ENCODE measurements at regions not wholly inside any gene's neighbourhood (a gene's known extent, or its start where the extent isn't known, plus 50 kb on each side); places are given as distances from the start of the nearest gene placed in this dataset.

DNA sequence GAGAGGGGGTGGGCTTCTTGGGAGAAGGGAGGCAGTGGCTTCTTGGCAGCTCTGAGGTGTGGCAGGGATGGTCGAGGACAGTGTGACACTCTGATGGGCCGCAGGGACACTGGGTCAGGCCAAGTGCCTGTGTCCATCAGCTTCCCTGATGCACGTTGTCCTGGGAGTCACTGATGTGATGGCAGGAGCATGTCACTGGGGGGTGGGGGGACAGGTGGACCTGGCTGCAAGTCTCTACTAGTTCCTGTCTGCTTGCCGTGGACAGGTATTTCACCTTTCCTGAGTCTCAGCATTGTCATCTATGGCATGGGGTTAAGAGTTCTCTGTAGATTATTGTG lies 592.9 kb downstream of the TBC1D22A start:
- no peak for ATAC-seq
- TF ChIP-seq ZFP30 (CRISPR knock-in tag; IDR thresholded peaks at IDR 0.05): no peak
- TF ChIP-seq BACH2 (CRISPR knock-in tag; IDR thresholded peaks at IDR 0.05; ENCODE audit: borderline replicate concordance): no peak
- TF ChIP-seq SNAI2 (CRISPR knock-in tag; IDR thresholded peaks at IDR 0.05): no peak
- no peak for TF ChIP-seq CSDC2 (CRISPR knock-in tag; IDR thresholded peaks at IDR 0.05)
- no peak for TF ChIP-seq ZNF8 (CRISPR knock-in tag; IDR thresholded peaks at IDR 0.05)
- no peak for TF ChIP-seq PPARA (CRISPR knock-in tag; IDR thresholded peaks at IDR 0.05; ENCODE audit: borderline replicate concordance)
- TF ChIP-seq ZNF70 (CRISPR knock-in tag; IDR thresholded peaks at IDR 0.05): no peak
- TF ChIP-seq ZFP3 (CRISPR knock-in tag; IDR thresholded peaks at IDR 0.05): no peak
- no peak for TF ChIP-seq ZC3H10 (CRISPR knock-in tag; IDR thresholded peaks at IDR 0.05)
- no peak for TF ChIP-seq TCF4 (CRISPR knock-in tag; IDR thresholded peaks at IDR 0.05; ENCODE audit: borderline replicate concordance)
- no peak for TF ChIP-seq RARB (CRISPR knock-in tag; IDR thresholded peaks at IDR 0.05)
- TF ChIP-seq GLIS3 (CRISPR knock-in tag; IDR thresholded peaks at IDR 0.05): no peak
- no peak for TF ChIP-seq ESRRG (CRISPR knock-in tag; IDR thresholded peaks at IDR 0.05)
- TF ChIP-seq ZNF565 (CRISPR knock-in tag; conservative IDR thresholded peaks at IDR 0.05; ENCODE audit: low read depth): no peak
- no peak for TF ChIP-seq ARNTL (CRISPR knock-in tag; IDR thresholded peaks at IDR 0.05; ENCODE audit: borderline replicate concordance, low read depth)

DNA sequence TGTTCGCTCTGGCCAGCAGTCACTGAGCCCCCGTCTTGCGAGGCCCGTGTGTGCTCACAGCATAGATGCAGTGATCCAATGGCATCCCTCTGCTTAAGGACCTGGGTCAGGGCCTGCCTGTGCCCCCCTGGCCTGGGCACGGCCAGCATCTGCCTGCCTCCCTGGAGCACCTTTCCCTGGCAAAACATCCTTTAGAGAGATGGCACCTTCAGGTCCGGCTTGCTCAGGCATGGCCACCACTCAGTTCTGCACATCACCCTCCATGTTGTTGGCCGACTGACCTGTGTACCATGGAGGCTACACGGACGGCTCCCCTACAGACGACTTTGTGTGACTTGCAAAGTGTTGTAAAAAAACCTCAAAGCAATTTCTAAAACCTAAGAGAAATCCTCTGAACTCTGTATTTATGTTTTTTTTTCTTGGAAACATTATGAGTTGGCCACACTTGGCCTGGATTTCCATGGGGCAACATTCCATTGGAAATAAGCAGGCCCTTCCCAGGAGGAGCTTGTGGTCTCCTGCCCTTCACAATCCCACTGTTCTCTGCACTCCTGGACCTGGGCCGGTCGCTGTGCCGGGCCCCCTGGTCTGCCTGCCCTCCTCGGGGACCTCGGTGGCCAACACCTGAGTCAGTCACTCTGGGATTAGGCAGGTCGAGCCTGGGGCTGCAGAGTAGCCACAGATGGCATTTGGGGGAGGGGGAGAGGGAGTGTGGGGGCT lies 592.4 kb downstream of the TBC1D22A start:
- TF ChIP-seq OSR1 (CRISPR knock-in tag; IDR thresholded peaks at IDR 0.05): no peak
- TF ChIP-seq, protein P1, sequence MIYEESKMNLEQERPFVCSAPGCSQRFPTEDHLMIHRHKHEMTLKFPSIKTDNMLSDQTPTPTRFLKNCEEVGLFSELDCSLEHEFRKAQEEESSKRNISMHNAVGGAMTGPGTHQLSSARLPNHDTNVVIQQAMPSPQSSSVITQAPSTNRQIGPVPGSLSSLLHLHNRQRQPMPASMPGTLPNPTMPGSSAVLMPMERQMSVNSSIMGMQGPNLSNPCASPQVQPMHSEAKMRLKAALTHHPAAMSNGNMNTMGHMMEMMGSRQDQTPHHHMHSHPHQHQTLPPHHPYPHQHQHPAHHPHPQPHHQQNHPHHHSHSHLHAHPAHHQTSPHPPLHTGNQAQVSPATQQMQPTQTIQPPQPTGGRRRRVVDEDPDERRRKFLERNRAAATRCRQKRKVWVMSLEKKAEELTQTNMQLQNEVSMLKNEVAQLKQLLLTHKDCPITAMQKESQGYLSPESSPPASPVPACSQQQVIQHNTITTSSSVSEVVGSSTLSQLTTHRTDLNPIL (CRISPR knock-in tag; IDR thresholded peaks at IDR 0.05; ENCODE audit: low read depth): no peak
- no peak for TF ChIP-seq ISL1 (CRISPR knock-in tag; IDR thresholded peaks at IDR 0.05)
- TF ChIP-seq ZNF8 (CRISPR knock-in tag; IDR thresholded peaks at IDR 0.05): no peak
- TF ChIP-seq ESRRG (CRISPR knock-in tag; IDR thresholded peaks at IDR 0.05): no peak
- TF ChIP-seq ZNF565 (CRISPR knock-in tag; conservative IDR thresholded peaks at IDR 0.05; ENCODE audit: low read depth): no peak
- TF ChIP-seq, protein P2, sequence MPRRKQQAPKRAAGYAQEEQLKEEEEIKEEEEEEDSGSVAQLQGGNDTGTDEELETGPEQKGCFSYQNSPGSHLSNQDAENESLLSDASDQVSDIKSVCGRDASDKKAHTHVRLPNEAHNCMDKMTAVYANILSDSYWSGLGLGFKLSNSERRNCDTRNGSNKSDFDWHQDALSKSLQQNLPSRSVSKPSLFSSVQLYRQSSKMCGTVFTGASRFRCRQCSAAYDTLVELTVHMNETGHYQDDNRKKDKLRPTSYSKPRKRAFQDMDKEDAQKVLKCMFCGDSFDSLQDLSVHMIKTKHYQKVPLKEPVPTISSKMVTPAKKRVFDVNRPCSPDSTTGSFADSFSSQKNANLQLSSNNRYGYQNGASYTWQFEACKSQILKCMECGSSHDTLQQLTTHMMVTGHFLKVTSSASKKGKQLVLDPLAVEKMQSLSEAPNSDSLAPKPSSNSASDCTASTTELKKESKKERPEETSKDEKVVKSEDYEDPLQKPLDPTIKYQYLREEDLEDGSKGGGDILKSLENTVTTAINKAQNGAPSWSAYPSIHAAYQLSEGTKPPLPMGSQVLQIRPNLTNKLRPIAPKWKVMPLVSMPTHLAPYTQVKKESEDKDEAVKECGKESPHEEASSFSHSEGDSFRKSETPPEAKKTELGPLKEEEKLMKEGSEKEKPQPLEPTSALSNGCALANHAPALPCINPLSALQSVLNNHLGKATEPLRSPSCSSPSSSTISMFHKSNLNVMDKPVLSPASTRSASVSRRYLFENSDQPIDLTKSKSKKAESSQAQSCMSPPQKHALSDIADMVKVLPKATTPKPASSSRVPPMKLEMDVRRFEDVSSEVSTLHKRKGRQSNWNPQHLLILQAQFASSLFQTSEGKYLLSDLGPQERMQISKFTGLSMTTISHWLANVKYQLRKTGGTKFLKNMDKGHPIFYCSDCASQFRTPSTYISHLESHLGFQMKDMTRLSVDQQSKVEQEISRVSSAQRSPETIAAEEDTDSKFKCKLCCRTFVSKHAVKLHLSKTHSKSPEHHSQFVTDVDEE (CRISPR knock-in tag; IDR thresholded peaks at IDR 0.05): no peak
- TF ChIP-seq RARB (CRISPR knock-in tag; IDR thresholded peaks at IDR 0.05): no peak
- no peak for TF ChIP-seq ARNTL (CRISPR knock-in tag; IDR thresholded peaks at IDR 0.05; ENCODE audit: borderline replicate concordance, low read depth)
- no peak for TF ChIP-seq ZFP30 (CRISPR knock-in tag; IDR thresholded peaks at IDR 0.05)
- no peak for TF ChIP-seq GLIS3 (CRISPR knock-in tag; IDR thresholded peaks at IDR 0.05)
- TF ChIP-seq BACH2 (CRISPR knock-in tag; IDR thresholded peaks at IDR 0.05; ENCODE audit: borderline replicate concordance): no peak
- no peak for TF ChIP-seq TCF4 (CRISPR knock-in tag; IDR thresholded peaks at IDR 0.05; ENCODE audit: borderline replicate concordance)
- no peak for TF ChIP-seq ZNF70 (CRISPR knock-in tag; IDR thresholded peaks at IDR 0.05)
- no peak for ATAC-seq

DNA sequence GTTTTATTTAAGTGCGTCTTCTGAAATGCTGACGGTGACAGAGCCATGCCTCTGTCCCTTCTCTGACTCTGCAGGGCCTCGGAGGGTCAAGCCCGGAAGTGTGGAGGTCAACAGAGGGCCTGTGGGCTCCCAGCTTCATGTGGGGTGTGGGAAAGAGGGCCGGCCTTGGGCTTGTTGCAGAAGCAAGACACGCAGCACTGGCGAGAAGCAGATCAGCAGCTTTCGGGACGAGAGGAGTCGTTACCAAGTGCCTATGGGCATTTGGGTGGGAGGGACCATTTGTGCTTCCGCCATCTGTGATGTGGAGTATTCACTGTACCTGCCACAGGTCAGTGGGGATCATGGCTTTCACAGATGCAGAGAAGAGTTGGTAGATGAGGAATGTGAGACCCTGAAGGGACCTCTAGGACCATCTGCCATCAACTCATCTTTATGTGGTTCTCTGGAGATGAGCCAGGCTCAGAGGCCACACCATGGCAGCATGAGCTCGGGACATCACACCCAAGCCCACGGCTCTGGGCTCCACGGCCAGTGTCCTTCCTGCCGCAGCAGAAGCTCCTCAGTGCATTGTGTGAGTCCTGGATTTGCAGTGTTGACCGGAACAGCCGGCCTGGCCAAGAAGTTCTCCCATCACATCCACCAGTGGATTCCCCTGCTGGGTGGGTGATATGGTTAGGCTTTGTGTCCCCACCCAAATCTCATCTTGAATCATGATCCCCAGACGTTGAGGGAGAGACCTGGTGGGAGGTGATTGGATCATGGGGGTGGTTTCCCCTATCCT lies 590.7 kb downstream of the TBC1D22A start:
- ATAC-seq: no peak
- TF ChIP-seq SNAI2 (CRISPR knock-in tag; IDR thresholded peaks at IDR 0.05): no peak
- no peak for TF ChIP-seq OSR1 (CRISPR knock-in tag; IDR thresholded peaks at IDR 0.05)
- no peak for TF ChIP-seq RARB (CRISPR knock-in tag; IDR thresholded peaks at IDR 0.05)
- TF ChIP-seq, protein P3, sequence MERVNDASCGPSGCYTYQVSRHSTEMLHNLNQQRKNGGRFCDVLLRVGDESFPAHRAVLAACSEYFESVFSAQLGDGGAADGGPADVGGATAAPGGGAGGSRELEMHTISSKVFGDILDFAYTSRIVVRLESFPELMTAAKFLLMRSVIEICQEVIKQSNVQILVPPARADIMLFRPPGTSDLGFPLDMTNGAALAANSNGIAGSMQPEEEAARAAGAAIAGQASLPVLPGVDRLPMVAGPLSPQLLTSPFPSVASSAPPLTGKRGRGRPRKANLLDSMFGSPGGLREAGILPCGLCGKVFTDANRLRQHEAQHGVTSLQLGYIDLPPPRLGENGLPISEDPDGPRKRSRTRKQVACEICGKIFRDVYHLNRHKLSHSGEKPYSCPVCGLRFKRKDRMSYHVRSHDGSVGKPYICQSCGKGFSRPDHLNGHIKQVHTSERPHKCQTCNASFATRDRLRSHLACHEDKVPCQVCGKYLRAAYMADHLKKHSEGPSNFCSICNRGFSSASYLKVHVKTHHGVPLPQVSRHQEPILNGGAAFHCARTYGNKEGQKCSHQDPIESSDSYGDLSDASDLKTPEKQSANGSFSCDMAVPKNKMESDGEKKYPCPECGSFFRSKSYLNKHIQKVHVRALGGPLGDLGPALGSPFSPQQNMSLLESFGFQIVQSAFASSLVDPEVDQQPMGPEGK (CRISPR knock-in tag; IDR thresholded peaks at IDR 0.05; ENCODE audit: borderline replicate concordance): no peak
- TF ChIP-seq ESRRG (CRISPR knock-in tag; IDR thresholded peaks at IDR 0.05): no peak
- TF ChIP-seq CSDC2 (CRISPR knock-in tag; IDR thresholded peaks at IDR 0.05): no peak
- TF ChIP-seq TOX (CRISPR knock-in tag; IDR thresholded peaks at IDR 0.05; ENCODE audit: borderline replicate concordance): no peak
- TF ChIP-seq ZNF8 (CRISPR knock-in tag; IDR thresholded peaks at IDR 0.05): no peak
- TF ChIP-seq, protein P2 (CRISPR knock-in tag; IDR thresholded peaks at IDR 0.05): no peak
- no peak for TF ChIP-seq TCF4 (CRISPR knock-in tag; IDR thresholded peaks at IDR 0.05; ENCODE audit: borderline replicate concordance)
- no peak for TF ChIP-seq ARNTL (CRISPR knock-in tag; IDR thresholded peaks at IDR 0.05; ENCODE audit: borderline replicate concordance, low read depth)
- TF ChIP-seq ZFP3 (CRISPR knock-in tag; IDR thresholded peaks at IDR 0.05): no peak
- no peak for TF ChIP-seq ZFP30 (CRISPR knock-in tag; IDR thresholded peaks at IDR 0.05)
- TF ChIP-seq ZNF565 (CRISPR knock-in tag; conservative IDR thresholded peaks at IDR 0.05; ENCODE audit: low read depth): no peak
- TF ChIP-seq, protein P4, sequence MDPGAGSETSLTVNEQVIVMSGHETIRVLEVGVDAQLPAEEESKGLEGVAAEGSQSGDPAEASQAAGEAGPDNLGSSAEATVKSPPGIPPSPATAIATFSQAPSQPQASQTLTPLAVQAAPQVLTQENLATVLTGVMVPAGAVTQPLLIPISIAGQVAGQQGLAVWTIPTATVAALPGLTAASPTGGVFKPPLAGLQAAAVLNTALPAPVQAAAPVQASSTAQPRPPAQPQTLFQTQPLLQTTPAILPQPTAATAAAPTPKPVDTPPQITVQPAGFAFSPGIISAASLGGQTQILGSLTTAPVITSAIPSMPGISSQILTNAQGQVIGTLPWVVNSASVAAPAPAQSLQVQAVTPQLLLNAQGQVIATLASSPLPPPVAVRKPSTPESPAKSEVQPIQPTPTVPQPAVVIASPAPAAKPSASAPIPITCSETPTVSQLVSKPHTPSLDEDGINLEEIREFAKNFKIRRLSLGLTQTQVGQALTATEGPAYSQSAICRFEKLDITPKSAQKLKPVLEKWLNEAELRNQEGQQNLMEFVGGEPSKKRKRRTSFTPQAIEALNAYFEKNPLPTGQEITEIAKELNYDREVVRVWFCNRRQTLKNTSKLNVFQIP (CRISPR knock-in tag; IDR thresholded peaks at IDR 0.05; ENCODE audit: borderline replicate concordance, low read depth): no peak
- TF ChIP-seq ISL1 (CRISPR knock-in tag; IDR thresholded peaks at IDR 0.05): no peak
- TF ChIP-seq, protein P1 (CRISPR knock-in tag; IDR thresholded peaks at IDR 0.05; ENCODE audit: low read depth): no peak

Data from SK-N-SH treated with all-trans-retinoic acid at 6 μM for 48 hours (cell line).